ENCODE measurements at regions not wholly inside any gene's neighbourhood (a gene's known extent, or its start where the extent isn't known, plus 50 kb on each side); places are given as distances from the start of the nearest gene placed in this dataset.

- TF ChIP-seq CTCF (IDR thresholded peaks at IDR 0.05 in 8 of 11, conservative IDR thresholded peaks at IDR 0.05 in 3 of 11): no peak
- no peak for TF ChIP-seq POLR2AphosphoS5 (IDR thresholded peaks at IDR 0.05)
- TF ChIP-seq POLR2A (IDR thresholded peaks at IDR 0.05): no peak
Observed at GRCh38 chr1:80221319-80221718, 1214.8 kb upstream of the ADGRL4 start.
